HG02588 (cell line): ENCODE measurements at regions not wholly inside any gene's neighbourhood (a gene's known extent, or its start where the extent isn't known, plus 50 kb on each side); places are given as distances from the start of the nearest gene placed in this dataset.

ENCODE experiments used
- ATAC-seq: cut with Tn5 transposase; IDR thresholded peaks from one replicate; pipeline ENCODE4 v1.9.1; 2021; ENCODE audit warnings: mild to moderate bottlenecking, moderate library complexity; ENCODE audit not compliant: unreplicated experiment

DNA sequence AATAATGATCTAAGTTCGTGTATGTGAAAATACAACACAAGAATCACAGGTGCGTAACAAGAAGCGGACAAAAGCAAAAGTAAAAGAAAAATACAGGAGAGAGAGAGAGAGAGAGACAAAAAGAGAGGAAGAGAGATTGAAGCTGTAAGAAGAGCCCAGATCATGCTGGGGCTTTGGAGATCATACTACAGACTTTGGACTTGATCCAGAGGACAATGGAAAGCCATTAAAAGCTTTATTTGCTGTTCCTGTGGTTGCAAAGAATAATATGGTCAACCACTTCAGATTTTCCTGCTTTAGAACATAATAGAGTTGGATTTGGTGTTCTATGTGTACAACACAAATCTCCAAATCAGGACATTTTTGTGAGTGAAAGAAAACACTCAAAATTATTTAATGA, 561.4 kb downstream of the CAAP1 start:
- no peak for ATAC-seq

DNA sequence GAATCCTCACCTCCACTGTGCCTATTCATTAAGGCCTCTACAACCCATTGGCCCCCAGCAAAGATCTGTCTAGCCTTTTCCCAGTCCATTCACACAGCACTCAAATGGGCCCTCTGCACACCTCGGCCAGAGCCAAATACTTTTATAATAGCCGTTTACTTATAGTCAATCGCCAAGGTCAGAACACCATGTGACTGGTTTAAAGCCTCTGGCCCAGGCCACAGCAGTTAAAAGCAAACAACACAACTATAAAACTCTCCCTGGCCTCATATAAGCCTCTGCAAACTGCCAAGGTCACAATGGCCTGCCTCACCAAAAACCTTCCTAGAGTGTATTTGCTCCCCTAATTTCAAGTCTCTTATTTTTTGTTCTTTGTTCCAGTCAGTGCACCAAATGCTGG, 562.6 kb downstream of the CAAP1 start:
- ATAC-seq = no peak

DNA sequence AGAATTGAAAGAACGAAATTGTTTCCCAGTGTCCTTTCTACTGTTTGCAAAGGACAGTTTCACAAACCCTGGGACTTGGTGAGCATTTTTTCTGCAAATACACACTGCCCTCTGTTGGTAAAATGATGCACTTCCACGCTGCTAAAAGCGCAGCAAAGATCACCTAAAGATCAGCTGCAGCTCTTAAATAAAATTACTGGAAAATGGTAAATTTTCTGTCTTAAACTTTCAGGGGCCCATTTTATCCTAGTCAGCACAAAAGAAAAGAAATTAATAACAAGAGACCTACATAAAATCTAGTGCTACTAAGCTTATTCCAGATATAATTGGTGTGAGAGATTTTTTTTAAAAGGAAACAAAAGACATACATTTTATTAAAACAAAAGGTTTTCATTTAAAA, 566.0 kb downstream of the CAAP1 start:
- ATAC-seq = no peak

DNA sequence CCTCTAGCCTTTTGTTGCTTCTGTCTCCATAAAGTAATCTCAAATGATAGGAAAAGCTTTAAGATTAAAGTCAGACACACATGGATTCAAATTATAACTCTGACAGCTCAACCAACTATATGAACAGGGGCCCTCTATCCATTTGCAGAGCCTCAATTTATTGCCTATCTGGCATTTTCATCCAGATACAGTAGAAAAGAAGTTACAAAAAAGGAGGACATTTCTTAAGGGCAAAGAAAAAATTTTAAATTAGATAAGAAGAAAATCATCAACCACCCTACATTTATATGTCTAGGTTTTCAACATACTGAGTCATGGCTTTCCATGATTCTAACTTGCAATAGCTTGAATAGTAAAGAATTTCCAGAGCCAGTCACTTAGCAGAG, 567.2 kb downstream of the CAAP1 start:
- ATAC-seq = no peak

DNA sequence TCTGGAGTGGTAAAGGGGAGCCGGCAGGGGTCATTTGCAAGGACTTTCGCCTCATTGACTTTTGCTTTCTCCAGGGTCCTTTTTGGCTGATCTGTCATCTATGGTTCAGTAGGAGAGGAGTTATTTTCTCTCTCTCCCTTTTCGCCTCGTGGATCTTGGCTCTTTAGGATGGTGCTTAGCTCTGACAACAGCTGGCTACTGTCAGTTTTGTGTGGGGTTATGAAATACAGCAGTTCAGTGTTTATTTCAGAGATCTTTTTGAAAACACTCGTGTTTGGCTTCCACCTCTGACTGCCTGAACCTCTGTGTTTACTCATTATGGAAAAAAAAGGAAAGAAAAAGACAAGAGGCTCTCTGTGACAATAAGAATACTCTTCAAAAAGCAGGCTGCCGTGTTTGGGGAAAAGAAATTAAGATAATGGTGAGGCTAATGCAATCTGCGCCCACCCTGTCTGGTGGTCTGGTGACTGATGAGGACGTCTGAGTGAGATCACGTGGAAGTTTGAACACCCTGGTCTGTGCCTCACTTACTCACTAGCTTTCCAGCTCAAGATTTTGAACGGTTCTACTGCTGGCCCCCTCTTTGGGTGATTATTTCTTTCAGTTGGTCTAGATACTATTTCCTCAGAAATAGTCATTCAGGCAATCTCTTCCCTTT, 567.7 kb downstream of the CAAP1 start:
- ATAC-seq = no peak

DNA sequence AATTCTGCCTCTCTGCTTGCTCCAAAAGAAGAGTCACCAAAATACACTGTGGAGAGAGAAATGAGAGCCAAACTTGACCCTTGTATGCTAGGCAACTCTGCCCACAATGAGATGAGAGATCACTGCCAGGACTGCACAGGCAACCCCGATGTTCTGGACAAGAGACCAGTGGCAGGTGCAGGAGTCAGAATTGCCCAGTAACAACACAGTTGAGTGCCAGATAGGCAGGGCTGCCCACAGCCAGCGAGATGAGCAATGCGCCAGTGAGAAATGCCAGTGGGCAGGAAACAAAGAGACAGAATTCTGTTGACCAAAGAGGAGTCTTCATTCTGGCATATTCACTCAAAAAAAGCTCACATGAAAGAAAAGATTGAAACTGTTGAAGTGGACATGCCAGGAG, 570.7 kb downstream of the CAAP1 start:
- no peak for ATAC-seq

DNA sequence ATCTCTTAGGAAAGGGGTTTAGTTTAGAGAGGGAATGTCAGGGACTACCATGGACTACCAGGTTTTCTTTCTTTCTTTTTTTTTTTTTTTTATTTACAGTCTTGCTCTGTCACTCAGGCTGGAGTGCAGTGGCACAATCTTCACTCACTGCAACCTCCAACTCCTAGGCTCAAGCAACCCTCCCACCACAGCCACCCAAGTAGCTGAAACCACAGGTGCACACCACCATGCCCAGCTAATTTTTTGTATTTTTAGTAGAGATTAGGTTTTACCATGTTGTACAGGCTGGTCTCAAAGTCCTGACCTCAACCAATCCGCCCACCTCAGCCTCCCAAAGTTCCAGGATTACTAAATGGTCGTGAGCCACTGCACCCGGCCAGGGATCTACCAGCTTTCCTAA, 572.7 kb downstream of the CAAP1 start:
- no peak for ATAC-seq

DNA sequence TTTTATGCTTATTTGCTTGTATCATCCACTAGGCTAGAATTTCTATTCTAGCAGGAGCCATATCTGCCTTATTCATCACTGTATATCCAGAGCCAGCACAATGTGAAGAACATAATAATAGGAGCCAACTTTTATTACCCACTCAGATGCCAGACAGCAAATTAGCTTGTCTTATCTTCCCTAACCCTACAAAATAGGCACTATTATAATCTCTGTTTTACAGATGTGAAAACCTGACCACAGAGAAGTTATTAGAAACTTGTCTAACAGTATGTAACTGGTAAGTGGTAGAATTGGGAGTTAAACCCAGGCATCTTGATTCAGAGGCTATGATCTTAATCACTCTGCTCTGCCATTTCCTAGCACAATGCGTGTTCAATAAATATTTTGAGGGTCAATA, 579.5 kb downstream of the CAAP1 start:
- ATAC-seq = no peak

DNA sequence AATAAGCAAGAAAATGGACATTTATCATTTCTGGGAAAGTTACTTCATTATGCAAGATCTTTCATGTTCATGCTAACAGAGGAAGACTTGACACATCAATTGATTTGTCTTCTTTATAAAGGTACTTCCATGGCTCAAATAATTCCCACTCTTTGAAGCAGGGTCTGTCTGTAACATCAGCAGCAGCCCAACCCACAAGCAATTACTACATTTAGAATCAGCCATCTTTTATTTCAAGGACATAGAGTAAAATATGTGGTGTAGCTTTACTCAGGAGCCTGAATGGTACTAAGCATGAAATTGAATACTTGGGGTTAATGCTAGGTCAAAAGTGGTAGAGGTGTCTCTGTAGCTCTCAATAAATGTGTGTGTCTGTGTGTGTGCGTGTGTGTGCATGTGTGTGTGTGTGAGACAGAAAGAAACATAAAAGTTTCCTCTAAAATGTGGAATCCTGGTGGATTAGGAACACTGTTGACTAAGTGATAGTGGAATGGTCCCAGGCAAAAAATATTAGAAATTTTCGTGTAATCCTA, 581.1 kb downstream of the CAAP1 start:
- no peak for ATAC-seq

DNA sequence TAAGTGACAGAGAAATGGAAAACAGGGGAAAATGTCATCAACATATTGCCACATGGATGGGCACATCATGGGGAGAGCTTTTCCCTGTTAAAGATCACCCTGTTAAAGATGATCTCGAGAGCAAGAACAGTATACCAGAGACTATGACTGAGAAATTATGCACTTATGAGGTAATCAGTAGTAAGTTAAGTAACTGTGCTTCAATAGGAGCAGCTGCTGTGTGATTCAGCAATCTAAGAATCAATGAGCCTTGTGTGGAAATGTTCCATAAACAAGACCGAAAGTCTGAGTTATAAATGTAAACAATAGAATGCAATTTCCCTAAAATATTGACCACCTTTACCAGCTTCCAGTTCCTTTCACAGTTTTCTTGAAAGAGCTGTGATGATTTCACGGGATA, 582.3 kb downstream of the CAAP1 start:
- no peak for ATAC-seq

DNA sequence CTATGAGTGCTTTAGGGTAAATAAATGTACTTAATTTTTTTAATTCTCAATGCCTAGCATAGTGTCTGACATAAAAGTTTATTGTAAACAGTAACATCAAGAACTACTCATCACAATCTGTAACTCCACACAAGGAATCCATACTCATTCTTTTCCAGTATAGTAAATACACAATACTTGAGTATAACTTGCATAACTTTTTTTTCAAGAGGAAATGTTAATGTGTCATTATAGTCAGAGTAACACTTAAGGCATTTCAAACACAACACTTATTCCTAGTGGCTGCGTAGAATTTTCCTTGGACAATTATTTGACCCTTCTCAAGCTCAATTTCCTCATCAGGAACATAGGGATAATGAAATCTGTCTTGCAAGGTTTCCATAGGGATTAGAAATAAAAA, 584.3 kb downstream of the CAAP1 start:
- no peak for ATAC-seq

DNA sequence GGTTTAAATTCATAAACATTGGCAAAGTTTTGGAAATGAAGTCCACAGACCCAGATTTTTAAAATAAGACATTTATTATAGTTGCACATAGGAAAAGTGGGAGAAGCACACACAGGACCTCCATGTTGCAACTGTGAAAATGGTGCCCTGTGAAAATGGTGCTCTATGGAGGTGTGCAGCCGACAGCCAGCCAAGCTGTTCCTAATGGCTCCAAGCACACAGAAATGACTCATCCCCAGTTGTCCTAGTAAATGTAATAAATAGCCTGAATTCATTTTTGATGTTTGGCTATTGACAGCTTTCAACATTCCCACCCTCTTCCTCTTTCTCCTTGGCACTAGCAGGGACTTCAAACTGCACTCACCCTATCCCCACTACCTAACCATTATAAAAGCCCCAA, 590.9 kb downstream of the CAAP1 start:
- no peak for ATAC-seq

DNA sequence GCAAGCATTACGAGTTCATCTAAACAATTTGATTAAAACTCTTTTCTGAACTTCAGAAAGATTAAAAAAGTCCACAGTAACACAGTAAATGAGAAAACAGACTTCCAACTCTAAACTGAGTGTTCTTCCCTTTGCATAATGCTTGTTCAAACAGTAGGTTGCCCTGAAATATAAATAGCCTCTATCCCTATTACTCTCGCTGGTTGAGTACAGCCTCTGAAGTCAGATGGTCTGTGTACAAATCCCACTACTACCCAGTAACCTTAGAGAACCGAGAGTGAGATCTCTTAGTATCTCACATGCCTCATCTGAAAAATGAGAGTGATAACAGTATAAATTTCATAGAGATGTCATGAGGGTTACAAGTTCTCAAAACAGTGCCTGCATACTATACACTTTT, 591.6 kb downstream of the CAAP1 start:
- ATAC-seq = no peak

DNA sequence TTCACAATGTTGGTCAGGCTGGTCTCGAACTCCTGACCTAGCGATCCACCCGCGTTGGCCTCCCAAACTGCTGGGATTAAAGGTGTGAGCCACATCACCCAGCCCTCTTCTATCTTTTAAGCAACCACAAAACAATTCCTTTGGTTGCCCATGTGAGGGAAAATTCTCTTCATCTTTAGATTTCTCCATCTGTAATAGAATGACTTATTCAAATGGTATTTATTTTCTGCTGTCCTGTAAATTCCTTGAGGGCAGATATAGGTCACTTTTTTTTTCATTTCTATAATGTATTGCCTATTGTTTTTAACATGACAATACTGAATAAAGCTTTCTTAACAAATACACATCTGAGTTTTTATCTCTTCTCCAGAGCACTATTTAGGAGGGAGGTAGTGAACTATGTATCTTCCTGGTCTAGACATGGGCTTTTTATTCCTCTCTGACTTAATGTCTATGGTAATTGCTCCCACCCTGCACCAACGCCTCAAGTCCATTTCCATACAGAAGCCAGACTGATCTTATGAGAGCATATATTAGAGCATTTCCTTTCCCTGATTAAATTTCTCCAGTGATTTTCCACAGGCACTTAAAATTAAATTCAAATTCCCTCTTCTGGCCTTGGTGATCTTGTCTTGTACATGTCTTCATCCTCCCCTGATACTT, 595.6 kb downstream of the CAAP1 start:
- ATAC-seq = no peak

DNA sequence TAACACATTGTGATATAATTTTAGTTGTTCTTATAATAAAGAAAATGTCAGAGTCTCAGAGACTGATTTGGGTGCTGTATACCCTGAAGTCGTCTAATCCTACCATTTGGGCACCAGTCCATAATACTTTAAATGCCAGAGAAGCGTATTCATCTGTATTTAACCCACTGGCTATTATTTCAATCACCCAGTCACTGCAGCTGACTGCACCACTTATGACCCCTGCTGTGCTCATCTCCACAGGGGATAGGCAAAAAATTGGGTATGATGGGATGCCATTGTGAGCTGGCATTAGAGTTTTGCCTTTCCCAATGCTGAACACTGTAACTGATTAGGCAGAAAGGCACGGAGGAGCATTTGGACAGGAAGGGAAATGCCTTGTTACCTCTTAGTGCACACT, 599.7 kb downstream of the CAAP1 start:
- no peak for ATAC-seq

DNA sequence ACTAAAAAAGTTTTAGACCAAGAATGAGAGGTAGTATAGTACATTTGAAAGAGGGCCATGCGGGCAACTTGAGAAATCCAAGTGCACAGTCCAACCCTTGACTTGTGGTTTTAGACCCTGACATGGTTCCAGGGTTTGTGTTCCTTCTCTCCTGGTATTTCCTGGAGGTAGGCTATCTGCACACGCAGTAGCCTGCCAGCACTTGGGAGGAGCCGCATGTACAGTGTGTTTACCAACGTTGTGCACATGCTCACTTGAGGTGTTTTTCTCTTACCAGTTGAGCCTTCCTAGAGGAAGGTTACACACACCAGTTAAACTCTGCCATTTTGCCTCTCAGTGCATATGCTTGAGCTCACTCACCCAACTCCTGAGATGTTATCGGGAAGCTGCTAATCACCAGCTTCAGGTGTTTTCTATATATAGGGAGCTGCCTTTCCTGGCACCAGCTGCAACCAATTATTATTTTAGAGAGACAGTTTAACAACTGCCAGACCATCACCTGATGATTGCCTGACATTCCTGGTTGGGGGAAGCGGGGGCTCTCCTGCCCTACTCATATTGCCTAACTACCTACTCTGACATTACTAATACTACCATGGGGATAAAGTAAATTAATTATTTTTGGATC, 593.4 kb upstream of the TUSC1 start:
- ATAC-seq = no peak

DNA sequence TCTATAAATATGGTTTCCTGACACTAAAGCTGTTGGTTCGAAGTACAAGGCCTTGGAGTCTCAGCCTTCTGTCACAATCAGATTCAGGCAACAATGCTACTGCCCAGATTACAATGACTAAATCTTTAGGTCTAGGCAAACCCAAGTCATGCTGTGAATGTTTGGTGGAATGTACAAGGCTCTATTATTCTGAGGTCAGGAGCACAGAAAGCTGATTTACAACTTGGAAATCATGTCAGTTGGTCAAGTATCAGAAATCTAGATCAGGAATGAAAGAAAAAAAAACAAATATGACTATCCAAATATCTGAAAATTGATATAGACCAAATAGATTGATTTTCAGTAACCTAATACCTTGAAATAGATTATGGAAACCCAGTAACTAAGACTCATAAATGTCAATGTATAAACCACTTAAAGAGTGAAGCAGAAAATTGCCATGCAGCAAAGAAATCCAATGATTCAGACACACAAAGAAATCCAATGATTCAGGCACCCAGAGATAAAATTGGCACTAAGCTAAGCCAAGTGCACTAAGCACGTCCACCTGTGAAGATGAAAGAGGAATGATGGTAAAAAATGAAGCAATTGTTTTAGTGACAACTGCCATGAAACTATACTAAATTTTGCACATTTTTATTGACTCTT, 588.0 kb upstream of the TUSC1 start:
- no peak for ATAC-seq

DNA sequence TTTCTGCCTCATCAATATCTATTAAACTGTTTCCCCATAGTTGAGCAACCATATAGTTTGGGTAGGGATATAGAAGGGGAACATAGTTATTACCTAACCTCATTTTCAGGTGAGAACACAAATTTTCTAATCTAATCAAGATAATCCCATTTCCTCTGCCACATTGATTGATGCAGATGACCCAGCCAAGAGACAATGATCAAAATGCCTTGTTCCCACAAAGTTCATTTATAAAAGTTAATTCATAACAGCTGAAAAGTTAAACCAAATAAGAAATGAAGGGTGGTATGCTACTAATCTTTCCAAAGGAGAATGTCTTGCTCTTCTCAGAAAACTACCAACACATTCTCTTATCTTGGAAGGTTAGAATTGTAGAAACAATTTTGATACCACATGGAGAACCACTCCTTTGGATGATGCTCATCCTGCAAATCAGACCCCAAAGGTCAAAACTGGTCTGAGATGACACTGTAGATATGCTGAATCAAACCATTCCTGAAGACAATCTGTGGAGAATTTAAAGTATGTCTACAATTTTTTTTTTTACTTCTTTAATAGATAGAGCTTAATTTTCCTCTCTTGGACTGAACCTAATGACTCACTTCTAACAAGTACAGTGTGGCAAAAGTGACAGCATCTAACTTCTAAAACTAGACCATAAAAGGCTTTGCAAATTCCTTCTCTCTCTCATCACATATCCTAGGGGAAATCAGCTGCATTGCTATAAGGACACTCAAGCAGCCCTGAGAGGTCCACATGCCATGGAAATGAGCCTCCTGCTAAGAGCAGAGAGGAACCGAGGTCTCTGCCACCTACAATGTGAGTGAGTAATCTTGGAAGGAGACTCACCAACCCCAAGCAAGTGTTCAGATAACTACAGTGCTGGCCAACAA, 586.7 kb upstream of the TUSC1 start:
- ATAC-seq = no peak

DNA sequence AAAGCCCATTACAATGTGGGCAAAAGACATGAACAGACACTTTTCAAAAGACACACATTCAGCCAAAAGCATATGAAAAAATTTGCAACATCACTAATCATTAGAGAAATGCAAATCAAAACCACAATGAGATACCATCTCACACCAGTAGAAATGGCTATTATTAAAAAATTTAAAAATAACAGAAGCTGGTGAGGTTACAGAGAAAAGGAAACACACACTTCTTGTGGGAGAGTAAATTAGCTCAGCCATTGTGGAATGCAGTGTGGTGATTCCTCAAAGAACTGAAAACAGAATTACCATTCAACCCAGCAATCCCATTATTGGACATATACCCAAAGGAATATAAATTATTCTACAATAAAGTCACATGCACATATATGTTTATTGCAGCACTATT, 585.2 kb upstream of the TUSC1 start:
- ATAC-seq = no peak

DNA sequence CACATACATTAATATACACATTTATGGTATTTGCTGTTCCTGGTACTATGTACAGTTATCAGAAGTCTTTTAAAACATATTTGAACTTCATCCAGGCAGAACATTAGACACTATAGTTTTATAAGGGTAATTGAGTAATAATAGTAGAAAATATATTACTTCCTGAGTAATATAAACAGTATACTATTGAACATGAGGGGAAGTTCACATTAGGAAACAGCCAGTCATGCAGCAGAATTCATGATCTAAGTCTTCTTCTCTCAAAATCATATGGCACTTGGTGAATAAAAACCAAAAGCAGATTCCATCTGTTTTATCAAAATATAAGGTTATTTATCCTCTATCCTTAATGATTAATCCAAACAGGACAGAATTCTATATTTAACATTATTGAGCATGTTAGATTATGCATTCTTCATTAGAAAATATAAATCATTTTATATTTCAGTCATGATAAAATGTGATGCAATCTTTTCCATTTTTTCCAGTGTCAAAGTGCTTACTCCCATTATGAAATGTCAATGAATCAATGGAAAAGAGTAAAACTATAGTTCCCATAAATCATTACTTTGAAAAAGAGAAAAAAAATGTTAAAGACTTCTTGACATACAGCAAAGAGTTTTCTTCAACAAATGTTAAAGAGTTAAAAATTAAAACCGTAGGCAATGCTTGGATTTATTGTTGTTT, 584.3 kb upstream of the TUSC1 start:
- ATAC-seq = no peak
